KG1 (cell line): ENCODE measurements at regions not wholly inside any gene's neighbourhood (a gene's known extent, or its start where the extent isn't known, plus 50 kb on each side); places are given as distances from the start of the nearest gene placed in this dataset.

ENCODE experiments used
- DNase-seq: peaks from one replicate; lab custom pipeline; 2025; lab: John Stamatoyannopoulos, UW

- DNase-seq = no peak
Measured at GRCh38 chr6:149149653-149150052, 167.9 kb upstream of the TAB2 start.

GRCh38 chr6:149150301-149150700 is 167.2 kb upstream of the TAB2 start:
- no peak for DNase-seq

- DNase-seq = no peak
Measured at GRCh38 chr6:149150801-149151398, 166.6 kb upstream of the TAB2 start.

- no peak for DNase-seq
Measured at GRCh38 chr6:149152521-149152920, 165.0 kb upstream of the TAB2 start.

GRCh38 chr6:149153100-149153499 is 164.4 kb upstream of the TAB2 start:
- no peak for DNase-seq

GRCh38 chr6:149153693-149154092 is 163.8 kb upstream of the TAB2 start:
- DNase-seq = no peak

GRCh38 chr6:149154261-149154821 is 163.2 kb upstream of the TAB2 start:
- no peak for DNase-seq

GRCh38 chr6:149157126-149157525 is 160.4 kb upstream of the TAB2 start:
- no peak for DNase-seq

GRCh38 chr6:149158076-149158475 is 159.4 kb upstream of the TAB2 start:
- DNase-seq = no peak

- DNase-seq = no peak
Measured at GRCh38 chr6:149160943-149161342, 156.6 kb upstream of the TAB2 start.

- no peak for DNase-seq
Measured at GRCh38 chr6:149162924-149163323, 154.6 kb upstream of the TAB2 start.

GRCh38 chr6:149164199-149164750 is 153.2 kb upstream of the TAB2 start:
- DNase-seq = no peak

GRCh38 chr6:149166336-149166735 is 151.2 kb upstream of the TAB2 start:
- no peak for DNase-seq

GRCh38 chr6:149166747-149167146 is 150.8 kb upstream of the TAB2 start:
- no peak for DNase-seq

- no peak for DNase-seq
Measured at GRCh38 chr6:149168968-149169367, 148.5 kb upstream of the TAB2 start.

GRCh38 chr6:149169761-149170511 is 147.6 kb upstream of the TAB2 start:
- no peak for DNase-seq

GRCh38 chr6:149170564-149171452 is 146.7 kb upstream of the TAB2 start:
- no peak for DNase-seq

GRCh38 chr6:149173222-149173621 is 144.3 kb upstream of the TAB2 start:
- no peak for DNase-seq

- no peak for DNase-seq
Measured at GRCh38 chr6:149174962-149175361, 142.6 kb upstream of the TAB2 start.

GRCh38 chr6:149176971-149177667 is 140.4 kb upstream of the TAB2 start:
- DNase-seq = no peak

GRCh38 chr6:149179431-149179830 is 138.1 kb upstream of the TAB2 start:
- no peak for DNase-seq

GRCh38 chr6:149181304-149181703 is 136.2 kb upstream of the TAB2 start:
- no peak for DNase-seq
